HepG2 (cell line): ENCODE measurements at regions not wholly inside any gene's neighbourhood (a gene's known extent, or its start where the extent isn't known, plus 50 kb on each side); places are given as distances from the start of the nearest gene placed in this dataset.

Experiments used
- CTCF ChIP-seq: sonication (generic); formaldehyde crosslinking; IDR thresholded peaks from 2 replicates; pipeline ENCODE4 v1.5.0; 2020; ENCODE audit warnings: mild to moderate bottlenecking, missing genetic modification reagents, moderate library complexity
- HMGXB4 ChIP-seq, 2 experiments: sonication (generic) in 1 of 2; formaldehyde crosslinking in 1 of 2; IDR thresholded peaks; 2 replicates each; pipeline versions ENCODE4 v1.4.0 to v1.6.1; 2018 to 2020; ENCODE audit warnings: missing genetic modification reagents in 2 of 2, borderline replicate concordance in 1 of 2, low read depth in 1 of 2, mild to moderate bottlenecking in 1 of 2, missing biosample characterization in 1 of 2
- IRF2 ChIP-seq: IDR thresholded peaks from 2 replicates; pipeline ENCODE4 v1.6.1; 2018; ENCODE audit warnings: missing genetic modification reagents, missing compliant biosample characterization
- LCORL ChIP-seq, 2 experiments: fragments of 450-650 bp in 1 of 2; sonication (generic) in 1 of 2; formaldehyde crosslinking in 1 of 2; IDR thresholded peaks; 2 replicates each; pipeline versions ENCODE4 v1.5.0 to v1.6.1; 2017 to 2020; ENCODE audit warnings: antibody characterized with exemption in 1 of 2, missing genetic modification reagents in 1 of 2
- MTA1 ChIP-seq: sonication (generic); formaldehyde crosslinking; IDR thresholded peaks from 2 replicates; pipeline ENCODE4 v1.4.0; 2020; ENCODE audit warnings: missing genetic modification reagents, mild to moderate bottlenecking, borderline replicate concordance
- ZBTB1 ChIP-seq: sonication (generic); formaldehyde crosslinking; IDR thresholded peaks from 2 replicates; pipeline ENCODE4 v1.4.0; 2020; ENCODE audit warnings: missing genetic modification reagents, borderline replicate concordance

GRCh38 chr16:54347961-54348360, 61.4 kb upstream of the IRX3 start:
- TF ChIP-seq LCORL (IDR thresholded peaks at IDR 0.05) (no peak), LCORL (CRISPR knock-in tag; IDR thresholded peaks at IDR 0.05) (no peak), CTCF (CRISPR knock-in tag) (no peak), HMGXB4 (CRISPR knock-in tag; IDR thresholded peaks at IDR 0.05; ENCODE audit: borderline replicate concordance in 1 of 2, low read depth in 1 of 2) (no peak), ZBTB1 (CRISPR knock-in tag) (no peak), IRF2 (CRISPR knock-in tag) (no peak), MTA1 (CRISPR knock-in tag) (no peak)
